Hematopoietic multipotent progenitor cell treated with erythropoietin and hydrocortisone succinate and interleukin-3 and kit ligand, for 15 days (in vitro differentiated cells): ENCODE measurements at regions not wholly inside any gene's neighbourhood (a gene's known extent, or its start where the extent isn't known, plus 50 kb on each side); places are given as distances from the start of the nearest gene placed in this dataset.

Source experiments
- DNase-seq: peaks from one replicate; pipeline ENCODE4 v3.0.0-alpha.2; 2015; ENCODE audit warnings: low spot score

DNA sequence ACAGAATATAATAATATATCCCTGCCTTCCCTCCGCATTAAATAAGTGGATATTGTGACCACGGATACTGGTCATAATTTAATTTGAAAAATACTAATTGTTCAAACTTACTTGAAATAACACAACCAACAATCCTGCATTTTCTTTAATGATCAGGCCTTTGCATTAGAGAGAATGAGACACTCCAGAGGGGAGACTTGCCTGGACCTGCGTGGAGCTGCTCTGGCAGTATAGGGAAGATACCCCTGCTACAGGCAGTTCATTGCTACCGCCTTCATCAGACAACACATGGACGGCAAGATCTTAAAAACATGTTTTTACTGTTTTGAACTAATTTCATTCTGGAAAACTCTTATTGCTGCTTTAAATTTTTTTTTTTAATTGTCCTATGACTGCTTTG is 211.0 kb upstream of the FAR2 start:
- no peak for DNase-seq

- DNase-seq = no peak
Measured at GRCh38 chr12:28938581-28939235, 210.4 kb upstream of the FAR2 start.

GRCh38 chr12:28939427-28939826 is 209.7 kb upstream of the FAR2 start:
- no peak for DNase-seq

- no peak for DNase-seq
Measured at GRCh38 chr12:28941248-28941647, 207.8 kb upstream of the FAR2 start.

- no peak for DNase-seq
Measured at GRCh38 chr12:28946361-28946760, 202.7 kb upstream of the FAR2 start.

- DNase-seq = no peak
Measured at GRCh38 chr12:28948685-28949084, 200.4 kb upstream of the FAR2 start.

GRCh38 chr12:28949184-28949583 is 199.9 kb upstream of the FAR2 start:
- DNase-seq = no peak

DNA sequence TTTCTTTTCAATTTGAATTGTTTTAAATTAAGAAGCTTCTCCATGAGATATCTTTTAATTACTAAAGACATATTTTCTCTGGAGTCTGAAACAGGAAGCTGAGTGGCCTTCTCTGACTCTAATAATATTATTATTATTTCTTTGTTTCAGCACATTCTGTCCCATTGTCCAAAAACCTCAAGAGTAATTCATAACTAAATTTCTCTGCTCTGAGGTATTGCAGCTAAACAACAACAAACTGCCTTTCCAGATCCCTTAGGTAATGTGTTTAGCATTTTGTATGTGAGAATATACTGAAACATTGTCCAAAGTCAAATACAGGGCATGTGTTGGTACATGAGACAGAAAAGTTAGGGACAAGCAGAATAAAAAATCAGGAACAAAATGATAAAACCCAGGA is 199.0 kb upstream of the FAR2 start:
- DNase-seq = no peak

DNA sequence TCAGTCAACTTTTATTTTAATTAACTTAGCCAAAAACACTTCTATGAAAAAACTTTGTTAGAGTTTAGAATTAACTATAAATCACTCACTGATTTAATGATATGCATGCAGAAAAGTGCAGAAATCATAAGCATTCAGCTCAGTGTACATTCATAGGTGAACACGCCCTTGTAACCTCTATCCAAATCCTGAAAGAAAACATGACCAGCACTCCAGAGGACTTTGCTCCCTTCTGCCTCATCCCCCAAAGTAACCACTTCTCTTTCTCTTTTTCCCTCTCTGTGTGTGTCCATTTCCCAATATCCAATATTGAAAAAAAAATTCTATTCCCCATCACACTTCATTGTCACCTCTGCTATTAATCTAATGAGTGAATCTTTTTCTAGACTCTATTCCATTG is 197.1 kb upstream of the FAR2 start:
- DNase-seq = no peak

GRCh38 chr12:28954333-28954732 is 194.7 kb upstream of the FAR2 start:
- DNase-seq = no peak

GRCh38 chr12:28955491-28955890 is 193.6 kb upstream of the FAR2 start:
- no peak for DNase-seq

DNA sequence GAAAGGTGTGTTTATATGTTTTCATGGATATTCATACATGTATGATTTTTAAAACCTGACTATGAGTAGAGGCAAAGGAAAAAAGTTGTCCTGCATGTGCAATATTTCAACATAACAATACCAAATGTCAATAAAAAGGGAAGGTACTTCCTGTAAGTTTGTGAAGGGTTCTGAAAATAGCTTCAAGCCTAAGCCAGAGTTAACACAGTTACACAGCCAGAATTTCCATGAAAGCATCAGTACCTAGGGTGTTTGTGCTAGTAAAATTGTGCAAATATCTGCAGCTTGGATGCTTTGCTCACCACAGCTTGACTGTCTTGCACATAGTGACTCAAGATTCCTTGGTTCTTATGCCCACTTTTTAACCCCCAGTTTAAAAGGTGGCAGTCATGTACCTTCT is 193.1 kb upstream of the FAR2 start:
- DNase-seq = no peak

GRCh38 chr12:28958553-28959195 is 190.4 kb upstream of the FAR2 start:
- DNase-seq = no peak

- no peak for DNase-seq
Measured at GRCh38 chr12:28961948-28962384, 187.1 kb upstream of the FAR2 start.

DNA sequence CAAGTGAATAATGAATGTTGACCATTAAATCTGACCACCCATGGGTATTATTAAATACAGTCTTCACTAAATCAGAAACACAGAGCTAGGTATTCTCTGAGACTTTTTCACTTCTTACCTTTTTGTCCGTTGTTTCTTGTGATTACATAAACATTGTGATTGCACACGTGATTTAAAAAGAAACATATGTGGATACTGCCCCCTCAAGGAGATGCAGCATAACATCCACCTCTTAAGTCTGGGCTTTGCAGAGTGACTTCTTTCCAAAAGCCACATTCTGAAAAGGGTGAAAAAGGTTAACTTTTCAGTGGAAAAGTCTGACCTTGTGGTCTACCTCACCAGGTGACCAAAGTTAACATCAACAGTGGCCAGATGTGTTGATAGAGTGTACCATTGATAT is 185.5 kb upstream of the FAR2 start:
- DNase-seq = no peak

DNA sequence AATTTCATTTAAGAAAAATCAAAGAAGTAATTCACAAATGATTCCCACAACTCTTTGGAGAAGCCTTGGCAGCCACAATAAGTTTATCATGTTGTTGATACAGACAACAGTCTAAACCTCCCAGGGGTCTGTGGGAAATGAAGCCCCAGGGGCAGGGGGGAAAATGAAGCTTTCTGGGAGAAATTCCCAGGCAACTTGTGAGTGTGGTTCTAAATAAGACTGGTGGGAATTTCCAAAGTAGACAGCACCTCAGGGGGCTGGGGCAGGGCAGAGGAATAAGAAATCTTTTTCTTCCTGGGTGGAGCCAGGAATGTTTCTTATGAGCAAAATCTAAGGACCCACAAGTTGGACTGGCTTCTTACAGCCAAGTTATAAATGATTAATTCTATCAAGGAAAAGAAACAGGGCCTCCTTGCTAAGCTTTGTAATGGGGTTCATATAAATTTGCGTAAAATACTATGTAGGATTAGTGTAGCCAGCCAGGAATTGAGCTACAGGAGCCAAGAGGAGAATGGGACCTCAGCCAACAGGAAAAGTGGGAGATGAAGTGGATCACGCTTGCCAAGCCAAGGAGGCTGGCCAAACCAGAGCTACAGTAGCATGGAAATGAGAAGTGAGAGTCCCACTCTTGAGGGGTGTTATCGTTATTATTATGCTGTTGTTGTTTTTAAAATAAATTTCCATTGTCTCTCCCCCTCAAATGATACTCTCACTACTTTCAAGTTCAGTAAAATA is 182.9 kb upstream of the FAR2 start:
- no peak for DNase-seq

DNA sequence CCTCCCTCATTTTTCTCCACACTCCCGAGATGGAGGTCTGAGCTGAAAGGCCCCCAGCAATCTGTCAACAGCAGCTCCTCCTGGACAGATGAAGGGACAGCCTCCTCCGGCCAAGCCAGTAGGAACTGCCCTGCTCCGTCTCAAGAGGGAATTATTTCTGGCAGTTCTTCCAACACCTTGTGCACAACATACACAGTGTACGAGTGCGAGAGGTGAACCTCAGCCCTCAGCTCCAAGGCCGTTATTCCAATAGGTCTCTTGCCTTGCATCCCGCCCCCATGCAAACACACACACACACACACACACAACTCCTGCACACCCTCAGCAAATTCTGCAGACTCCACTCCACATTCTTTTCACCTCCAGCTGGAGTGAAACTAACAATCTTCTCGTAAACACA is 181.7 kb upstream of the FAR2 start:
- DNase-seq = no peak

DNA sequence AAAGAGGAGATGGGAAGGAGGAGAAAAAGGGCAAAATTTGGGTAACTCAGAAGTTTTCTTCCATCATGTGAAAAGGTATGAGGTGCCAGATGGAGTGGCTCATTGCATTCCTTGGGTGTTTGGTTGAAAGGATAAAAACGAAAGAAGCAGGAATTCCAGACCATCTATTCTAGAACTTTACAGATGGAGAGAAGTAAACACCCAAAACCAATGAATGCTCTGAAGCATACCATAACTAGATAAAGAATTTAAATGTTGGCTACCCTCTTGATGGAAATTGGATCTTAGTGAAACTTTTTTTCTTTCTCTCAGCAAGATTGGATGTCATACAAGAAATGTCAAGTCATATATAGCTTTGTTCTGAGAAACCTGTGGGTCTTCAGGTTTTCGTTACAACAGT is 175.6 kb upstream of the FAR2 start:
- DNase-seq = no peak

GRCh38 chr12:28974166-28974565 is 174.9 kb upstream of the FAR2 start:
- DNase-seq = no peak

DNA sequence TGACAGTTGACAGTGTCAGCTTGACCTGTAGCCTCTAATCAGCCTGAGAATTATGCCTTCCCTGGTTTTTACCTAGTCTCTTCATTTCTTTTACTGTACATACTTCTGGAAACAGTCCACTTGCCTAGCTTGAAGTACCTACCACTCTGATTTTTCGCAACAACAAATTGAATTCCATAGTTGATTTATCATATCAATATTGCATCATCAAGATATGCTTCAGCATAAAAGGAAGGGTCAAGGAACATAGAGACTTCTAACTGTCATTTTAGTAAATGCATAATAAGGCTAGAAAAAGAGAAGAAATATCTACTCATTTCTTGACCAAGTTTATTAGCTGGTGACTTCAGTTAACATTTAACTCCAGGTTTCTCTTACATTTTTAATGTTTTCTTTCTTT is 174.2 kb upstream of the FAR2 start:
- no peak for DNase-seq

- DNase-seq = no peak
Measured at GRCh38 chr12:28975564-28976340, 173.3 kb upstream of the FAR2 start.

- DNase-seq = no peak
Measured at GRCh38 chr12:28980436-28980835, 168.6 kb upstream of the FAR2 start.
